HG02852 (cell line): ENCODE measurements at regions not wholly inside any gene's neighbourhood (a gene's known extent, or its start where the extent isn't known, plus 50 kb on each side); places are given as distances from the start of the nearest gene placed in this dataset.
"Not testable (repeated sequence)": the region's sequence is repeated elsewhere in the genome, so short reads cannot be mapped to it uniquely, and the experiment has no call there.

Experiments used
- ATAC-seq: cut with Tn5 transposase; IDR thresholded peaks from one replicate; pipeline ENCODE4 v1.9.1; 2021; ENCODE audit warnings: mild to moderate bottlenecking, moderate library complexity; ENCODE audit not compliant: unreplicated experiment

- not testable (repeated sequence) for ATAC-seq
These were observed 197.4 kb upstream of the ZNF469 start for GRCh38 chr16:88185406-88185805.

DNA sequence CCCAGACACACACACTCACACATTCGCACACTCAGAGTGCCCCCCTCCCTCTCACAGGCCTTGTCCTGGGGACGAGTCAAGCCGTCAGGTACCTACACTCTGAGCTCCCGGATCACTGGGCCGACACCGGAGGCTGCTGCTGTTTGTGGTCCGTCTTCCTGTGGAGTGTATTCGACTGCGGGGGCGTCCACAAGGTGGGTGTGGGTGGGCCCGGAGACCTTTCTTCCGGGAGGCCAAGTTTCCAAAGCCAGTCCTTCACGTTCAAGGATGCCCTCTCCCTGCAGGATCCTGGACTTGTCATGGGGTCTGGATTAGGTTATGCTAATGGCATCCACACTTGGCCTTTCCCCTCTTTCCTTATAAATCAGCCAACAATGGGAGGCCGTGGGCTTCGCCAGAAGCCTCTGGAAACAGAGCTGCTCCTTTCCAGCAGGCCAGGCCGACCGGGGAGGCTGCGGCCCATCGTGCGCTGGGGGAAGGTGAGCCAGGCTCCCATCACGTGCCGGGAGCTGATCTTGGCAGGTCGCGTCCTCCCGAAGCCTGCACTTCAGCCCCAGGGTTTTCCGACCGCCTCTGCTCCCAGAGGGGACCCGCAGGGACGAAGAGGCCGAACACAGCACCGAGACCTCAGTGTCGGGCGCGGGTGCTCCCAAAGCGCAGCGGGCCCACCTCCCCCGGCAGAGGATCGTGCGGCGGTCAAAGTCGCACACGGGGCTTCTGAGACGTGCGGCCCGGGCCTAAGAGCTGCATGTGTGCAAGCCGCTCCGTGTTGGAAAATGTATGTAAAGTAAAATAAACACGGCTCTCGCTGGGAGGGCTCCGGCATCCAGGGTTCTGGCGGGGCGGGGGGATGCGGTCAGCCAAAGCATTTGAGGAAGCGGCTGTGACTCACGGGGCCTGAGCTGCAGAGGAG lies 196.5 kb upstream of the ZNF469 start:
- not testable (repeated sequence) for ATAC-seq

DNA sequence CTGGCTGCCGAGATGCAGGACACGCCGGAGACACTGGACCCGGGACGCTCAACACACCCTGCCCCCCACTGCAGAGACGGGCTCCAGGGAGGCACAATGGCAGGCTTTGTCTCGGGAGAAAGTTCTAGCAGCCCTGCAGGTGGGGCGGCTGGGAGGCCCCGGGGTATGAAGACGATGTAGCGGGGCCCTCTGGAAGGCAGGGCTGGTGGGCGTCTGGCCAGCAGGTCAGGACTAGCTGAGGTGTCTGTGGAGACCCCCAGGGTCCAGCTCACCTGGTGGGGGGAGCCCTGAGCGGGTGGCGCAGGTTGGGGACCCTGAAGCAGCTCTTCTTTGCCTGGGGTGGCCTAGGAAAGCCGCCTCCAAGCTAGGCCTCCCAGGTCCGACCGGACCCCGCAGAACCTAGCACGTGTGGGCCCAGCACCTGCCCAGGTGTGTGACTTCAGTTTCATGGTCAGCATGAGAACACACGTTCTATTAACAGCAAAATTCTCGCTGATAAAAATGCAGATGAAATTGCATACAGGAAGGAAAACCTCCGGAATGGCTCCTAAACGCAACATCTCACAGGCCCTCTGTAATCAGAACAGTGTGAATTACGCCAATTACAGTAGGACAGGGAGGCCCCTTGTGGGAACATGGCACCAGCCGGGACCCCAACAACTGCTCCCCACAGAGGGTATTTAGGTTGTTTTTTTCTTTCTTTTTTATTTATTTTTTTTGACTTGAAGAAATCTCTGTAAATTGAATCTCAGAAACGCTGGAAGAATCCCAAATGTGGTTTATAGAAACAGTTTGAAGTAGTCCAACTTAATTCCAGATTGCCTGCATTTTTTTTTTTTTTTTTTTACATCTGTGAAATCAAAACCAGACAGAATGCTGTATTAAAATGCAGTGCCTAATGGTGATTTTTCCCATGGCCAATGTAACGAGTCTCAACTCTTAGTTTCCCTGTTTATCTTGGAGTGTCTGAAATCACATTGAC lies 195.6 kb upstream of the ZNF469 start:
- ATAC-seq: not testable (repeated sequence)

DNA sequence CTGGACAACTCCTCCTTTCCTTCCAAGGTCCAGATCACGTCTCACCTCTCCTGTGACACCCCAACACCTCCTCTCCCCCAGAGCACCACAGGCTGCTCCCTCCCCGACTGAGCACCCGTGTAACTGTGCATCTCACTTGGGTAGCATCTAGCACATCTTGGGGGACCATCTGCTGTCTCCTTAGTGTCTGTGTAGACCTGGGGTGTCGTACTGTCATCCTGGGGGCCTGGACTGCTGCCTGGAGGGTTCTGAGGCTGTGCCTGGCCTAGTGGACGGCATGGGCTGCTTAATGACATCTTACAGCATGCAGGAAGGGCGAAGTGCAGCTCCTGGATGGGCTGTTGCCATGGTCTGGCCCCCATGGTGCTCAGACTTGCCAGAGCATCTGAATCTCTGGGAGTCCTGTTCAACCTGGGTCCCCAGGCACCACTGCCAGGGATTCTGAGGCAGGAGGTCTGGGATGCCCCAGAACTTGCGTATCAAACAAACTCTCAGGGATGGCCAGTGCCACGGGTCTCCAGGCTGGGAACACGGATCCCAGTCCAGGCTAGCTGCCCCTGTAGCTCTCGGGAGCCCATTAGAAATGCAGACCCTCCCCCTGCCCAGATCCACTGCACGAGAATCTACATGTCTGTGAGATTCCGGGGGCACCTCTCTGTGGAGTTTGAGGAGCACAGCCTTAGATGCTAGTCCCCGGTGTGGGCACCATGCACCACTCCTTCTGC lies 194.4 kb upstream of the ZNF469 start:
- ATAC-seq: not testable (repeated sequence)

- not testable (repeated sequence) for ATAC-seq
These were observed 192.1 kb upstream of the ZNF469 start for GRCh38 chr16:88190592-88191095.

DNA sequence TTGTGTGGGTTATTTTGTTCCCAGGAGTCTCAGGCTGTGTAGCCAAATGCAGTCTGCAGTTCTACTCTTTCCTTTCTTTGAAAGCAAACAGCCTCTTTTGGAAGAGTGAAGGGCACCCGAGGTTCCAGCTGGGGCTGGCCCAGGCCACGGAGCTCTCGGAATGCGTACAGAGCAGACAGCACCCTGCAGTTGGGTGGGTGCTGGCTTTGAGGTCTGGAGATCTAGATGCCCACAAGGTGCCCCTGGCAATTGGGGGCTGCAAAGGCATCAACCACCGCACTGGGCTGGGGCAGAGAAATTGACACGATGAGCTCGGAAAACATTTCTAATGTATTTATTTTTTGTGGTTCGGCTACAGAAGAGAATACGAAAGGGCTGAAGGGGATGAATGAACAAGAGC lies 191.6 kb upstream of the ZNF469 start:
- not testable (repeated sequence) for ATAC-seq

- ATAC-seq: no peak
These were observed 190.2 kb upstream of the ZNF469 start for GRCh38 chr16:88192601-88193000.

GRCh38 chr16:88193706-88194396 lies 188.9 kb upstream of the ZNF469 start:
- ATAC-seq: not testable (repeated sequence)

DNA sequence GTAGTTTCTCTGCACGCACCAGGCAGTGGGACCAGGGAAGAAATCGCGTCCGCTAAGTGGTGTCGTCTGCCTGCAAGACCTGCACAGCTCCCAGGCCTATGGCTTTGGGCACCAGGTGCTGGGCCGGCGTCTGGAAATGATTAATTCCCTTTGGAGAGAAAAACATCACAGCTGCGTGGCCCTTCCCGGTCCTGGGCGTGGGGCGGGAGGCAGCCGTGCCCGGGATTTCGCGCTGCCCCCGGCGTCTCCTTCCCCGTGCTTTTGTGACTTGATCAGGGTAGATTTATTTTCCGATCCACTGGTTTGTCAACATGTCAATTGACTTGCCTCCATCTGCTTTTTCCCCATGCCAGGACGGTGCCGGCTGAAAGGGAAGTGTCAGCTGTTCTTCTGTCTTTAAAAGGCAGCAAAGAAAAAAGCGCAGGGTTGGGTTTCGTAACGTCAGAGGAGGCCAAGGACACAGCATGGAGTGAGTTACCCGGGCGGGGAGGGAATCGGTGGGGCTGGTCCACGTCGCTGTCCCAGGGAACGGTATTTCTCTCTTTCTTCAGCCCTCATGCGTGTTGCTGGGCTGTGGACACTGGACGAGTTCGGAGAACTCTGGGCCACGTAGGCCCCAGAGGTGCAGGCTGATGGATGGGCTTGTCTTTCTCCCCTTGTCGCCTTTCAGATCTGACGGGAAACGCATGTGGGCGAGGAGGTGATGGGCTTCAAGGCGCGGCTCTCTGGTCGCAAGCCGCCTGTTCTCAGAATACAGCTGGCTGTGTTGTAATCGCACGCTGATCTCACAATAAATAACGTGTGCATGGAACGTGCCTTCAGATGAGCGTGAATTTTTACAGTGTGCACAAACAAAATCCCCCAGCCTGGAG lies 188.1 kb upstream of the ZNF469 start:
- no peak for ATAC-seq

DNA sequence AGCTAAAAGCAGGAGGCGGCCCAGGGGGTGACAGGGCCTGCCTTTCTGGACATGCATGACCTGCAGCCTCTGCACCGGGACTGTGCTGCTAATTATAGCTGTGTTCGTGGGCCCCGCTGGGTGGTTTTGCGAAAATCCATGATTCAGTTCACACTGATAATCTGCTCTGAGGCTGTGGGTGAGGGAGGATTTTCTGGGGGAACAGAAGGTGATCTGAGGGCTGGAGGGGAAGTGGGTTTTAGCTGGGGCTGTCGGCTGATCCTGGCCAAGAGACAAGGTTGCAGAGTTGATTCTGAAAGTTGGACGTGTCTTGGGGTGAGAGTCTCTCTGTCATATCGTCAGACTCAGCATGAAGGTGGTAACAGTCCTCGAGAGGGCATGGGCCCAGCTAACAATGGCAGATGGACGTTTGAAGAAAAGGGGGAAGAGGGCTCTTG lies 187.5 kb upstream of the ZNF469 start:
- ATAC-seq: no peak

GRCh38 chr16:88195911-88196465 lies 186.8 kb upstream of the ZNF469 start:
- ATAC-seq: no peak

GRCh38 chr16:88196471-88197400 lies 186.0 kb upstream of the ZNF469 start:
- no peak for ATAC-seq

DNA sequence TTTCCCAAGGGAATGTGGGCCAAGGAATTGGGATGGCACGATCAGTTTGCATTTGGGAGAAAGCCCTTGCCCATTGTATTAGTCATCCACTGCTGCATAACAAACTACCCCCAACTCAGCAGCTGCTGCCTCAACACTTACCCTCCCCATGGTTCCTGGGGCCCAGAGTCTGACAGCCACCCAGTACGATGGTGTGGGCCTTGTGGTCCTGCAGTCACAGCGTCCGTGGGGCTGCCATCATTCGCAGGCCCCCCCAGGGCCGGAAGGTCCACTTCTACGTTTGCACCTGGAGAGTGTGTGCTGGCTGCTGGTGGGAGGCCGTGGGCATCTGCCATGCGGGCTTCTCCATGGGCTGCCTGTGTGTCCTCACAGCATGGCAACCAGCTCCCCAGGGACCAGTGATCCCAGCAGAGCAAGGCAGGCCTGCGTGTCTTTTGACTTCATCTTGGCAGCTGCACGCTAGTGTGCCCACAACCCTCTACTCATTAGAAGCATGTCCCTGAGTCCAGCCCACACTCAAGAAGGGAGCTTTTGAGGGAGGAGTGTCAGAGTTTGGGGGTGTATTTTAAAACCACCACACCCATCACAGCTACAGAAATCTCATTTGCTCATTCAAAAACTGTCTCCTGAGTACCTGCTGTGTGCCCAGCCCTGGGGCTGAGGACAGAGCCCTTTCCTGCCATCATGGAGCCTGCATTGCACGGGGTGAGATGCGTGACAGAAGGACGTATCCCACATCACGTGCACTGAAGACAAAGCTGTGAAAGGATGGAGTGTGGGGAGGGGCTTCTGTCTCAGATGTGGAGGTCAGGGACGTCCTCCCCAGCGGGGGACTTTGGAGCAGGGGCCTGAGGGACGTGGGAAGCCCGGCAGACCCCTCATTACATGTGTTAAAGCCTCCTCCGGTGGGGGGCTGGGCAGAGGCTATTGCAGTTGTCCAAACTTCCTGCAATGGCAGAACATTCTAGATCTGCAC lies 185.0 kb upstream of the ZNF469 start:
- ATAC-seq: no peak

GRCh38 chr16:88198457-88199295 lies 184.1 kb upstream of the ZNF469 start:
- ATAC-seq: not testable (repeated sequence)
